HEK293T (cell line): ENCODE measurements at regions not wholly inside any gene's neighbourhood (a gene's known extent, or its start where the extent isn't known, plus 50 kb on each side); places are given as distances from the start of the nearest gene placed in this dataset.

Source experiments
- BHLHE40 ChIP-seq: fragments of 450-650 bp; IDR thresholded peaks from 2 replicates; pipeline ENCODE4 v1.6.1; 2016; ENCODE audit warnings: mild to moderate bottlenecking, moderate library complexity, borderline replicate concordance
- ELF4 ChIP-seq: fragments of 450-650 bp; IDR thresholded peaks from 2 replicates; pipeline ENCODE4 v1.6.1; 2017; ENCODE audit warnings: antibody characterized with exemption
- FOXA1 ChIP-seq: fragments of 450-650 bp; IDR thresholded peaks from 2 replicates; pipeline ENCODE4 v1.6.1; 2016; ENCODE audit warnings: mild to moderate bottlenecking
- FOXK2 ChIP-seq: fragments of 450-650 bp; IDR thresholded peaks from 2 replicates; pipeline ENCODE4 v1.6.1; 2016; ENCODE audit warnings: mild to moderate bottlenecking
- FOXM1 ChIP-seq: fragments of 450-650 bp; IDR thresholded peaks from 2 replicates; pipeline ENCODE4 v1.6.1; 2017; ENCODE audit warnings: mild to moderate bottlenecking, borderline replicate concordance
- HDGF ChIP-seq: fragments of 450-650 bp; IDR thresholded peaks from 2 replicates; pipeline ENCODE4 v1.6.1; 2017; ENCODE audit warnings: antibody characterized with exemption, borderline replicate concordance
- L3MBTL2 ChIP-seq: fragments of 450-650 bp; conservative IDR thresholded peaks from 2 replicates; pipeline ENCODE4 v1.6.1; 2016; ENCODE audit warnings: mild to moderate bottlenecking
- SUZ12 ChIP-seq: fragments of 450-650 bp; IDR thresholded peaks from 2 replicates; pipeline ENCODE4 v1.6.1; 2016; ENCODE audit warnings: mild to moderate bottlenecking
- TARDBP ChIP-seq: fragments of 450-650 bp; IDR thresholded peaks from 2 replicates; pipeline ENCODE4 v1.6.1; 2016
- ZNF384 ChIP-seq: fragments of 450-650 bp; IDR thresholded peaks from 2 replicates; pipeline ENCODE4 v1.6.1; 2016

GRCh38 chr2:57920342-57920939 lies 126.2 kb upstream of the VRK2 start:
- TF ChIP-seq ELF4 (no peak), SUZ12 (no peak), FOXA1 (no peak), BHLHE40 (no peak), HDGF (no peak), TARDBP (no peak), L3MBTL2 (no peak), FOXM1 (no peak), ZNF384 (no peak), FOXK2 (no peak)
